Ovary (tissue), 3 donors: ENCODE measurements at regions not wholly inside any gene's neighbourhood (a gene's known extent, or its start where the extent isn't known, plus 50 kb on each side); places are given as distances from the start of the nearest gene placed in this dataset.
"Not testable (repeated sequence)": the region's sequence is repeated elsewhere in the genome, so short reads cannot be mapped to it uniquely, and the experiment has no call there.

ENCODE experiments used
- CTCF ChIP-seq, 3 donors: fragments of 450-650 bp in 2 of 3; fragments of 200-600 bp in 1 of 3; IDR thresholded peaks; one replicate each; pipeline versions ENCODE4 v1.5.1 to v1.8.0; 2016 to 2022; ENCODE audit warnings: antibody characterized with exemption in 3 of 3, mild to moderate bottlenecking in 1 of 3
- EP300 ChIP-seq: sonication (generic); formaldehyde crosslinking; IDR thresholded peaks from one replicate; pipeline ENCODE4 v1.6.1; 2017; ENCODE audit warnings: antibody characterized with exemption
- POLR2A ChIP-seq: fragments of 450-650 bp; IDR thresholded peaks from one replicate; pipeline ENCODE4 v1.6.1; 2017; ENCODE audit warnings: antibody characterized with exemption, mild to moderate bottlenecking, moderate library complexity
- donor health status: DM: no; HTN: no; CAD: no.

GRCh38 chr2:176922545-176922944 lies 290.0 kb upstream of the HNRNPA3 start:
- TF ChIP-seq CTCF (IDR thresholded peaks at IDR 0.05); EP300; POLR2A: not testable (repeated sequence)
